ENCODE measurements at regions not wholly inside any gene's neighbourhood (a gene's known extent, or its start where the extent isn't known, plus 50 kb on each side); places are given as distances from the start of the nearest gene placed in this dataset.

GRCh38 chr5:136682986-136683385 is 317.6 kb upstream of the TRPC7 start:
- DNase-seq = no peak

- DNase-seq = no peak
Observed at GRCh38 chr5:136679233-136679632, 313.9 kb upstream of the TRPC7 start.

- DNase-seq = no peak
Observed at GRCh38 chr5:136677217-136677616, 311.9 kb upstream of the TRPC7 start.

GRCh38 chr5:136676685-136677084 is 311.3 kb upstream of the TRPC7 start:
- no peak for DNase-seq

GRCh38 chr5:136675769-136676168 is 310.4 kb upstream of the TRPC7 start:
- DNase-seq = no peak

- no peak for DNase-seq
Observed at GRCh38 chr5:136674178-136674577, 308.8 kb upstream of the TRPC7 start.

GRCh38 chr5:136667789-136668188 is 302.4 kb upstream of the TRPC7 start:
- no peak for DNase-seq

GRCh38 chr5:136666970-136667620 is 301.8 kb upstream of the TRPC7 start:
- no peak for DNase-seq

- DNase-seq = no peak
Observed at GRCh38 chr5:136665331-136665730, 300.0 kb upstream of the TRPC7 start.

- DNase-seq = no peak
Observed at GRCh38 chr5:136661026-136661425, 295.7 kb upstream of the TRPC7 start.

- DNase-seq = no peak
Observed at GRCh38 chr5:136656811-136657210, 291.5 kb upstream of the TRPC7 start.

GRCh38 chr5:136655468-136655867 is 290.1 kb upstream of the TRPC7 start:
- DNase-seq = no peak

GRCh38 chr5:136646915-136647314 is 281.6 kb upstream of the TRPC7 start:
- DNase-seq = no peak

- no peak for DNase-seq
Observed at GRCh38 chr5:136642976-136643375, 277.6 kb upstream of the TRPC7 start.

GRCh38 chr5:136639616-136640015 is 274.3 kb upstream of the TRPC7 start:
- DNase-seq = no peak

GRCh38 chr5:136638084-136638483 is 272.7 kb upstream of the TRPC7 start:
- DNase-seq = no peak

- DNase-seq = no peak
Observed at GRCh38 chr5:136636001-136636400, 270.7 kb upstream of the TRPC7 start.

- DNase-seq = no peak
Observed at GRCh38 chr5:136631186-136631585, 265.8 kb upstream of the TRPC7 start.

- no peak for DNase-seq
Observed at GRCh38 chr5:136629125-136629792, 263.9 kb upstream of the TRPC7 start.

GRCh38 chr5:136626531-136626930 is 261.2 kb upstream of the TRPC7 start:
- DNase-seq = no peak

- no peak for DNase-seq
Observed at GRCh38 chr5:136622747-136623146, 257.4 kb upstream of the TRPC7 start.

- no peak for DNase-seq
Observed at GRCh38 chr5:136621743-136622142, 256.4 kb upstream of the TRPC7 start.

- DNase-seq = no peak
Observed at GRCh38 chr5:136620621-136621020, 255.3 kb upstream of the TRPC7 start.

GRCh38 chr5:136620016-136620419 is 254.7 kb upstream of the TRPC7 start:
- DNase-seq = no peak

- no peak for DNase-seq
Observed at GRCh38 chr5:136619556-136619955, 254.2 kb upstream of the TRPC7 start.
